Left lobe of liver (tissue), 2 donors: ENCODE measurements at regions not wholly inside any gene's neighbourhood (a gene's known extent, or its start where the extent isn't known, plus 50 kb on each side); places are given as distances from the start of the nearest gene placed in this dataset.

Source experiments
- ATAC-seq: fragments of 200-7000 bp; cut with Tn5 transposase; one replicate; pipeline ENCODE4 v1.9.1; 2020; ENCODE audit warnings: mild to moderate bottlenecking, moderate library complexity
- DNase-seq: peaks from one replicate; pipeline ENCODE4 v3.0.0-alpha.2; 2020; ENCODE audit warnings: low spot score
- donor health status: DM: no; HTN: no; CAD: no; lungs with moderate emphysema.
- donor health status: DM: no; HTN: yes; CAD: no.

DNA sequence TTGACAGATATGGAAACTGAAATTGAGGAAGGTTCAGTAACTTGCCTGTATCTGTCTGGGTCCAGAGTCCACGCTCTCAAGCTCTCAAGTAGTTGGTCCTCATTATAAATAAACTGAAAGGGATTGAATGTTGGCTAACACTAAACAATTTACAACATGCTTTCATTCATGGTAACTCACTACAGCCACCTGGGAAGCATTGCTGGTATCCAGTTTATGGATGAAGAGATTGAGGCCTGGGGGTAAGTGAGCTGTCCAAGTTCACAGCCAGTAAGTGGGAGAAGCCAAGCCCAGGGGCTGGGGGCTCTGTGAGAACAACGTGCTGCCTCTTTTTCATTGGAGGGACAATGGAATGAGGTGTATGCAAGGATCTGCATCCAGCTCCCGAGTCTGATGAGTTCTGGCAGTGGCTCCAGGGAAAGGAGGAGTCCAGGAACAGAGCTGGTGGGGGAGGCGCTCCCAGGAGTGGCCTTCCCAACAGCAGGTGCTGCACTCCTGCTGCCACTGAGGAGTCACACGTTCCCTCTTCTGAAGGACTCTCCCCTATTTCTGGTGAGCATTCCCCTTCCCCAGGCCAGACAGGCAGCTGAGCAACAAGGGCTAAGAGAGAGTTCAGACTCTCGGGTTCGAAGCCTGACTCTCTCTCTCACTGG lies 175.8 kb downstream of the CSNK2A3 start:
- DNase-seq: no peak
- no peak for ATAC-seq

DNA sequence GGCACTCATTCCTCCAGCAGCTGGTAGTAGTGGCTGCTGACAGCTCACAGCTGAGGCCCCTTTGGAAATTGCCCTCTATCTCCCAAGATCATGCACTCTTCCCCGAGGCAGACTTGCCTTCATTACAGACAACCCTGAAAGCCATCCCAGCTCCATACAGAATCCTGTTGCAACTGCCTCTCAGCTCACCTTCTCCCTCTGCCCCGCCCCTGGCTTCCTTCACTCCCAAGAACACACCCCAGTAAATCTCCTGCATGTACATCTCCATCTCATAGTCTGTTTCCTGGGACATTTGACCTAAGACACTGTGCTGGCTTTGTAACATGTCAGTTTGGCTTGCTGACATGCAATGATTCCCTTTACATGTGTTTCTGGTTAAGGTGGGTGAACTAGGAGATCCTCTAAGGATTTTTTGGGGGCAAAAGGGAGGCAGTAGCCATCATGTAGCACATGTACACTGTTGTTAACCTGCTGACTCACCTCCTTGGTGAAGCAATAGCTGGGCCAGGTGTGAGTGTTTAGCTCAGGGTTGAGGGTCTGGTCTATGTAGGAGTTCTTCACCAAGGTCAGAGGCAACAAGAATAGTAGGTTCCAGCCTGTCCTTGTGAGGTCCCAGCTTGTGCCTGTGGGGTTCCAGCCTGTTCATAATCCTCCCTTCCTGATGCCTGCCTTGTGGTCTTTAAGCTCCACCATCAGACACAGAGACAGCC lies 179.6 kb downstream of the CSNK2A3 start:
- no peak for DNase-seq
- no peak for ATAC-seq

DNA sequence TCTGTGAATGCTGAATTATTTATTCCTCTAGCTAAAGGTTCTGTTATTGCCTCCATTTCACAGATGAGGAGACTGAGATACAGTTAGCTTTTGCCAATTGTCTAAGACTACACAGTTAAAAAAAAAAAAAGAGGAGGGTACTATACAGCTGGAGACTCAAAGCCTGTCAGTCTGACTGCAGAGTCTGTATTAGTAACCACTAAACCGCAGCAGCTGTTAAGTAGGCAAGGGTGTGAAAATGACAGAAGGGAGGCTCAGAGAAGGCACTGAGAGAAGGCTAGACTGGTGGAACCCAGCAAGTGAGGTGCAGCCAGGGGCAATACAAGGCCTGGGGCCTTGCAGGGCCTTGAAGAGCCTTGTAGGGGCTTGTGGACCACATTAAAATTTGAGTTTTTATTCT lies 181.2 kb downstream of the CSNK2A3 start:
- DNase-seq: no peak
- no peak for ATAC-seq

- no peak for ATAC-seq
- no peak for DNase-seq
Observed at GRCh38 chr11:11171285-11171684, 181.8 kb downstream of the CSNK2A3 start.

- ATAC-seq (no peak), DNase-seq (no peak)
Observed at GRCh38 chr11:11170352-11171084, 182.5 kb downstream of the CSNK2A3 start.

GRCh38 chr11:11169715-11170351 lies 183.2 kb downstream of the CSNK2A3 start:
- DNase-seq (no peak), ATAC-seq (no peak)

GRCh38 chr11:11167806-11168205 lies 185.2 kb downstream of the CSNK2A3 start:
- DNase-seq (peak; percentile 8), ATAC-seq (no peak)

DNA sequence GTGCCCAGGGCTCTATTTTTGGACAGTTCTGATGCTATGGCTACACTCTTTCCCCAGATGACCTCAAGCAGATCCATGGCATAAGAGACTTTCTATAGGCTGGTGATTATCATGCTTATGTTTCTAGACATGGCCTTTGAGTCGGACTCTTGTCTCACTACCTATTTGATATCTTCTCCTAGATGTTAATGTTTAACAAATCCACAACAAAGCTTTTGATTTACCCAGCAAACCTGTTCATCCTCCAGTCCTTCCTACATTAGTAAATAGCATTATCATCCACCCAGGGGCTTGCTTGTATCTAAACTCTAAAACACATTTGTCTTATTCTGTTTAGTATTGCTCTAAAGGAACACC lies 188.7 kb downstream of the CSNK2A3 start:
- ATAC-seq: no peak

DNA sequence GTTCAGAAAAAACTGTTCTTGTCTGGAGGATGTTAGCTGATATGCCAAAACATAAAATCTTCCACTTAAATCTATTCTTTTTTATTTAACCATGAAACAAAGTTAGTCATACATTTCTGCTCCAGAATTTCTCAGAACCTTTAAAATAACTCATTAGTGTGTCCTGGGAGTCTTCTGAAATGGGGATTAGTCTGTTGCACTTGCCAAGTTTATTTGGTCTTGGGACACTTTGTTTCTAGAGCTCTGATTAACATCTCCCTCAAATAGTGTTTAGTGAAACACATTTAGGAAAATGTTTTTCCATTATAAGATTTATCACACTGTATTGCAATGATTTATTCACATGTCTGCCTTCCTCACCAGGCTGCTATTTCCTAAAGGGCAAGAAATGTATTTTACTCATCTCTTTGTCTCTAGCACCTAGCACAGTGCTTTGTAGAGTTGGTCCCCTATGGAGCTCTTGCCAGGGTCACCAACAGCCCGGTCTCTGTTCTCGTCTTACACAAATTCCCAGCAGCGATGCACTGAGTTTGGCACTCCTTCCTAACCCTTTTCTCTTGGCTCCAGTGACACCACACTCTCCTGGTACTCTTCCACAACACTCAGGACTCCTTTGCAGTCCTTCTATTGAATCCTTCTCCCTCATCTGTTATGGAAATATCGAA lies 189.2 kb downstream of the CSNK2A3 start:
- ATAC-seq (no peak), DNase-seq (no peak)

More for the DNA sequence above, 188.7 kb downstream of the CSNK2A3 start:
- DNase-seq: no peak

- ATAC-seq: peak; percentile 25
- no peak for DNase-seq
Observed at GRCh38 chr11:11163236-11163635, 189.8 kb downstream of the CSNK2A3 start.

GRCh38 chr11:11157185-11157584 lies 195.9 kb downstream of the CSNK2A3 start:
- DNase-seq (no peak), ATAC-seq (peak; percentile 84)

- no peak for DNase-seq
- ATAC-seq: no peak
Observed at GRCh38 chr11:11155962-11156815, 196.9 kb downstream of the CSNK2A3 start.

GRCh38 chr11:11152877-11153276 lies 200.2 kb downstream of the CSNK2A3 start:
- no peak for ATAC-seq

GRCh38 chr11:11149671-11150459 lies 203.2 kb downstream of the CSNK2A3 start:
- ATAC-seq (no peak), DNase-seq (no peak)

More at GRCh38 chr11:11152877-11153276, 200.2 kb downstream of the CSNK2A3 start:
- DNase-seq: no peak

DNA sequence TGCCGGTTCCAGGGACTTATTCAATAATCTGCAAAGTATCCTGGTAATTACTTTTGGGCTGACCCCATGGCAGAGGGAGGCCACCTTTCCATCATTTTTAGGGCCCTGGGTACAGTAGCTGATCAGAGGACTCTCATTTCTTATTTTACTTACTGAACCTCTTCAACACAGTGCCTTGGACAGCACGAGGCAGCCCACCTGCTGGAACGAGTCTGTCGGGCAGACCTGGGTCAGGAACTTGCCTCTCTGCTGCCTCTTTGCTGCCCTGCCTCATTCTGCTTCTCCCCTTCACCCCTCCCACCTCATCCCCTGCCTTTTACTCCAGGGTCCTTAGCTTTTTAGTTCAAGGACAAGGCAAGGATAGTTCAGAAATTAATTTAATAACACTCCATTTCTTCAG lies 204.5 kb downstream of the CSNK2A3 start:
- ATAC-seq (no peak), DNase-seq (no peak)

DNA sequence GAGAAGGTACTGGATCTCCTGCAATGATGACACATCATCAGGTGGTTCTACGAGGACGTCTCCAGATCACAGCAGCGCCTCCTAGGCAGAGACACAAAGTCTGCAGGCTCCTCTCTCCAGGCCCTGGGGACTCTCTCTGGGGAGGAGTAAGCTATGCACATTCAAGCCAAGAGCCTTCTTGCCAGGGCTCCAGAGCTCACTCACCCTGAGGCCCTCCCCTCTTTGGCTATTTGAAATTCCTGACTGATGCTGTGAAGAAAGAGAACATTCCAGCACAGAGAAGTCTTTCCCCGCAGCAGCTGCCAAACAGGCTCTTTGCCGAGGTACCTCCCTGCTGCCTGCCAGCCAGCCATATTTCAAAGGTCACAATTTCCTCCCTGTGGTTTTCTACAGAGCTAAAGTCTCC lies 204.9 kb downstream of the CSNK2A3 start:
- DNase-seq: peak; percentile 79
- peak; percentile 92 for ATAC-seq

DNA sequence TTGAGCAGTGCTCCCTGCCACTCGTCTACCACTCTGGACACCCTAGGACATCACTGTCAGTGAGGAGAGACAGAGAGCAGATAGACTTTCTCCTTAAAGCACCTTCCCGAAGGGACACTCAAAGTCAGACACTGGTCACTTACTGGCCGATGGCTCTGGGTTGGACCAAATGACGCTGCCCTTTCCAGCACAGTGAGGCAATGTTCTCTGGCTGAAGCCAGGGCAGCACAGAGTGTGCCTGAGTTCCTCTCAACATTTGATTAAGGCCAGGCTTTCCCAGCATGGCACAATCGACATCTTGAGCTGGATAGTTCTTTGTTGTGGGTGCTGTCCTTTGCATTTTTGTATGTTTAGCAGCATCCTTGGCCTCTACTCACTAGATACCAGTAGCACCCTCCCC lies 206.2 kb downstream of the CSNK2A3 start:
- ATAC-seq (no peak), DNase-seq (no peak)

DNA sequence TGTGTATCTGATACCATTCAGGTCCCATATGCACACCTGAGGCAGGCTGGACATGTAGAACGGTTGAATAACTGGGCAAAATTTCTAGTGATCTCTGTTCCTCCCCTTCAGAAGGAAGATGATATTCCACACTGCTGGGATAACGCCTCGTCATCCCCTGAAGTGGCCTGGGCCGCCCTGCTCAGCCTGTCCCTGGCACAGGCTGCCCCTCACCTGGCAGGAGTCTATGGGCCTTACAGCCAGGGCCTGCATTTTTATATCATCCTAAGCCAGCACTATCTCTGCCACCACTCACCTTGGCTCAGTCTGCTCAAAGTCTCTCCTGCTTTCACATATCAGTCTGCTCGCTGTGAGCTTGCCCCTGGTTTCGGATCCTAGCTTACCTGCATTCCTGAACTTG lies 209.2 kb downstream of the CSNK2A3 start:
- DNase-seq (no peak), ATAC-seq (no peak)

- DNase-seq: no peak
- peak; percentile 15 for ATAC-seq
Observed at GRCh38 chr11:11142430-11142829, 210.6 kb downstream of the CSNK2A3 start.
